ENCODE measurements at regions not wholly inside any gene's neighbourhood (a gene's known extent, or its start where the extent isn't known, plus 50 kb on each side); places are given as distances from the start of the nearest gene placed in this dataset.
"Not testable (repeated sequence)": the region's sequence is repeated elsewhere in the genome, so short reads cannot be mapped to it uniquely, and the experiment has no call there.

- no peak for DNase-seq
Measured at GRCh38 chr14:44783901-44784300, 177.8 kb downstream of the KLHL28 start.

- DNase-seq = peak in 1 of 2 experiments; percentile 18
Measured at GRCh38 chr14:44782775-44783238, 178.9 kb downstream of the KLHL28 start.

- no peak for DNase-seq
Measured at GRCh38 chr14:44780989-44781388, 180.8 kb downstream of the KLHL28 start.

DNA sequence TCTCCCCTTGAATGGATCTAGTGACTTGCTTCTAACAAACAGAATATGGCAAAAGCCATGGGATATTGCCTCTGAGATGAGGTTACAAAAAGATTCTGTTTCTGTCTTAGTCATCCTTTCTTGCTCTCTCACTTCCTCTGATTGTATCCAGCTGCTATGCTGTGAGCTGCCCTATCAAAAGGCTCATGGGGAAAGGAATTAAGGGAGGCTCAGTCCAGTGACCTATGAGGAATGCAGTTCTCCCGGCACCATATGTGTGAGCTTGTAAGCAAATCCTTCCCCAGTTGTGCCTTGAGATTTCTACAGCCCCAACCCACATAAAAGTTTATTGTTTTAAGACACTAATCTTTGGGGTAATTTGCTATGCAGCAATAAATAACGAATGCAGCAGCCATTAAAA lies 183.1 kb downstream of the KLHL28 start:
- peak in 1 of 2 experiments; percentile 32 for DNase-seq

- DNase-seq = no peak
Measured at GRCh38 chr14:44777584-44777983, 184.2 kb downstream of the KLHL28 start.

DNA sequence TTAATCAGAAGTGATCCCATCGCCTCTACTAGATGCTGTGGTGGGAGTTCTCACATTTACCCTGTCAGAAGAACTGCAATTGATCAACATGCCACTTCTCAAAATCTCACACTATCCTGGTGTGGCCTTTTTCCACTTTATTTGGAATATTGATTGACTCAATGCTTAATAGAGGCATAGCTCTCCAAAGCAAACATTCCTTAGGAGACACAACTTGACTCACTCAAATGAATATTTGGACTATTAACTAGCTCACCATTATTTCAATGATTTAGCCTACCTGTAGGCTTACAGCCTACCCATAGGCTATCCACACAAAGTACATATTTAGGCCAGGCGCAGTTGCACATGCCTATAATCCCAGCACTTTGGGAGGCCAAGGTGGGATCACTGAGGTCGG lies 186.5 kb downstream of the KLHL28 start:
- DNase-seq = no peak

DNA sequence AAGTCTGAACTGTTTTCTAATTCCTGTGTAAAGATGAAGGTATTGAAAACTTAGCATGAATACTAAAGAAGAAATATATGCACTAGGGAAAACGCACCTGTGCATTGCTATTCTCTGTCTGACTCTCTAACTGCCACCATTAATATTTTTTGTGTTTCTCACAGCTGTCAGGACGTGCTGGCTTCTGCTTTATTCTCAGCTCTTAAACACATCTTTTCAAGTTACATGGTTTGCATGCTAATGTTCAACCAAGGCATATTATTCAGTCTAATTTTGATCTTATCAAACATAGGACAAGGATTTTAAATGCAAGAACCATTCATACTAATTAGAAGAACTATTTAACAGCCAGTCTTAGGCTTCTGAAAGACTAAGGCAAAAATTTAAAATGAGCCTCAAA lies 187.4 kb downstream of the KLHL28 start:
- DNase-seq = no peak

- no peak for DNase-seq
Measured at GRCh38 chr14:44771496-44771895, 190.3 kb downstream of the KLHL28 start.

DNA sequence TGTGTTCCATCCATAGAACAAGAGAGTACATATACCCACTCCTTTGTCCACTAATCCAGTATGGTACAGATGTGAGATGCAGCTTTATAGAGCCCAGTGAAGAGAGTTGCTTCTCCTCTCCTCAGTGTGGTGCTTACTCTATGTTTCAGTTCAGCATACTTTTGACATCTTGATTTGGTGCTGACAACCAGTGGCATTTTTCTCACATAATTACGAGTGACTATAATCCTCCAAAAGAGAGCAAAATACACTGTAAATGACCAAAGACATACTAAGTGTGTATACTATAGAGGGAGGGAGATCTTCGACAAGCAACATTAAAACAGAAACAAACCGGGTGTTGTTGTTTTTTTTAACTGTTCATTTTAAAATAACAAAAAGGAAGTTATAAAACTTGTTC lies 191.5 kb downstream of the KLHL28 start:
- DNase-seq = no peak

GRCh38 chr14:44768935-44769334 lies 192.8 kb downstream of the KLHL28 start:
- no peak for DNase-seq

- no peak for DNase-seq
Measured at GRCh38 chr14:44767646-44768173, 194.0 kb downstream of the KLHL28 start.

- DNase-seq = no peak
Measured at GRCh38 chr14:44766285-44766684, 195.5 kb downstream of the KLHL28 start.

DNA sequence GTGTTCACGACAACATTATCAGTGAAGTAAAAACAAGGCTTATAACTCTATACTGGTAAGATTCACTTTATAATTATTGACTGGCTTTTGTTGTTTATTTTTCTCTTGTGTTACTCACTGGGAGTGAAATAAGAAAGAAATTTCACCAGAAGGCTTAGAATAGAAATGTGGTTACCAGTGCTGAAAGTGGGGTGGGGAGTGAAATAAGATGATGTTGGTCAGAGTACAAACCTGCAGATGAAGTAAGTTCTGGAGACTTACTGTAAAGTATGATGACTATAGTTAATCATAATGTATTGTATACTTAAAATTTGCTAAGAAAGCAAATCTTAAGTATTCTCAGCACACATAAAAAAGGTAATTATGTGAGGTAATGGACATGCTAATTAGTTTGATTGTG lies 198.4 kb downstream of the KLHL28 start:
- DNase-seq = no peak

DNA sequence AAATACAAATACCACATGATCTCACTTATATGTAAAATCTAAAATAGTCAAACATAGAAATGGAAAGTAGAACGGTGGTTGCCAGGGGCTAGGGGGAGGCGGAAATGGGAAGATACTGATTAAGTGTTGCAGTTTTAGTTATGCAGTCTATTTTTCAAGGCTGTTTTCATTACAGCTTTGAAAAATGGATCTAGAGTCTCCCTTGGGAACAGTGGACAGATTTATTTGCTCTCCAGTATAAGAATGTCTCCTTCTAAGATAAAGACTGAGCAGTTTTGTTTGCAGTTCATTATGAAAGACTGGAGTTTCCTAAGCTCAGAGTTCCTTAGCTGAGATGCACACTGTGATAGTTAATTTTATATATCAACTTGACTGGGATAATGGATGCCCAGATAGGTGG lies 202.5 kb downstream of the KLHL28 start:
- DNase-seq = no peak

DNA sequence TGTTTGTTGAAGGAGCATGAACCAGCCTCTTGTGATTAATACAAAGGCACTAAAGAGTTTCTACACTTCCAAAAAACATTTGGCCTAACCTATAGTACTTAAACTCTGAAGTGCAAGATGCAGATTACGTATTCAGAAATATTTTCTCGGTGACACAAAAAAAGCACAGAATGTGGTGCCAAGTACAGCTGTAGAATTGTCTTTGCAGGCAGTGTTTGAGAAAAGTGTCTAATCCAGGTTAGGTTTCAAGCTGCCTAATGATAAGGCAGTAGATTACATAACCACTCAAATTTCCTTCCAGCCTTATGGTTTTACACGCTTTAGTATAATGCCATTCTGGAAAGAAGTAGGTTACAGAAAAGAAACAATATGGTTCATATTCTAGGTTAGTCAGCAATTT lies 205.2 kb downstream of the KLHL28 start:
- no peak for DNase-seq

- no peak for DNase-seq
Measured at GRCh38 chr14:44745371-44745770, 216.4 kb downstream of the KLHL28 start.

DNA sequence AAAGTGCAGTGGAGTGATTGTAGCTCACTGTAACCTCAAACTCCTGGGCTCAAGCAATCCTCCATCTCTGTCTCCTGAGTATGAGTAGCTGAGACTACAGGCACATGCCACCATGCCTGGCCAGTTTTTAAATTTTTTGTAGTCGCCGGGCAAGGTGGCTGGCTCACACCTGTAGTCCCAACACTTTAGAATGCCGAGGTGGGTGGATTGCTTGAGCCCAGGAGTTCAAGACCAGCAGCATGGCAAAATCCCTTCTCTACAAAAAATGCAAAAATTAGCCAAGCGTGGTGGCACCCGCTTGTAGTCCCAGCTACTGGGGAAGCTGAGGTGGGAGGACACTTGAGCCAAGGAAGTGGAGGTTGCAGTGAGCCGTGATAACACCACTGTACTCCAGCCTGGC lies 219.5 kb downstream of the KLHL28 start:
- DNase-seq = no peak

DNA sequence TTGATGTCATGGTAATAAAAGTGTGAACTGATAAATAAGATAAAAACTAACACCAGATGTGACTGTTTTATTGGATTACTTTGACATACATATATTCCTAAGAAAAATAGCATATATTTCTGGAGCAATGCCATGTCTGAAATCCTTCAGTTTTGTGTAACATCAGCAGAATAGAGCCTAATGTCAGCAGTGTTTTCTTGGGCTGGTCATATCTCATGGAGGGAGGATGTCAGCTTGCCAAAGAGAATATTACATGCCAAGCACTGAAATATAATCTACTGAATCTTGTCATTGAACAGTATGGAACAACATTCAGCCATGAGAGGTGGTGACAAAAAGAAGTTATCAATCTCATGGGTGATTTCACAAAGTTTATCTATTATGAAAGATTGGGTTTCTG lies 220.3 kb downstream of the KLHL28 start:
- DNase-seq = no peak

- no peak for DNase-seq
Measured at GRCh38 chr14:44736326-44736725, 225.4 kb downstream of the KLHL28 start.

DNA sequence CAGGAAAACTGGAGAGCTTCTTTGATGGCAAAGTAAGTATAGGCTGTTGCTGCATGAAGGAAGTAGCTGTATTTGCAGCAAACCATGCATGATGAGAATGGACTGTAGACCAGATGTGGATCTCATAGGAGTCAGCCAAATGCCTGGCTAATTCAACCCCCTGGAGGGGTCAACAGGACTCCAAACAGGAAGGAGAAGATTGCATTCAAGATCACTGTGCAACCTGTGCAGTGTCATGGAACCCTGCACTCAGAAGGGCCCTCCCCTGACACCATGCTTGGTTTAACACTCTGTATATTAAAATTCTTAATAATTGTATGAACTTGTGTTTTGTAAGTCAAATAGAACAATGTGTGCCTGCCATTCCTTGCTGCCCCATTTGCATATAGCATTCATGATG lies 225.1 kb upstream of the FSCB start:
- DNase-seq = no peak

GRCh38 chr14:44730860-44731259 lies 223.8 kb upstream of the FSCB start:
- no peak for DNase-seq

GRCh38 chr14:44721395-44721794 lies 214.3 kb upstream of the FSCB start:
- DNase-seq = not testable (repeated sequence)

DNA sequence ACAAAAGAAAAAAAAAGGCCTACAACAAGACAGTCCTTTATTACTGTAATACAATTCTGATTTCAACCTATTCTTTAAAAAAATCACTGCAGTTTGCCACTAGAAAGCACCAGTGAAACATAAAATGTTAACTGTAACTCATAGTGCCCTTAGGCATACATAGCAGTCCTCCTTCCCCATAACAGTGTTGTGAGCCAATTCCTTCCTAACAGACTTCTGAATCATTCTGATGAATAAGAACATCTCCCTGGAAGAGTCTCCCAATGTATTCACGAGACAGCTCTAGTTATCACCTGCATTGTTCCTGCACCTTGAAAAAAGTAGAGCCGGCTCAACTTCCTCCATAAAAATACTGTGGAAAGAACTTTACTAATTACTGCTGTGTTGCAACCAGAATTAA lies 213.6 kb upstream of the FSCB start:
- no peak for DNase-seq

GRCh38 chr14:44712024-44712815 lies 205.1 kb upstream of the FSCB start:
- no peak for DNase-seq

Data from SW 1271 (cell line).